Stimulated activated CD4-positive, alpha-beta T cell treated with anti-CD3 and anti-CD28 coated beads, Interleukin-4, amount 100 ng/mL, for 24 hours (primary cell): ENCODE measurements at regions not wholly inside any gene's neighbourhood (a gene's known extent, or its start where the extent isn't known, plus 50 kb on each side); places are given as distances from the start of the nearest gene placed in this dataset.
A peak's percentile ranks its signal among the peaks of the same experiment; 100 is the strongest.

Experiments used
- DNase-seq: peaks from one replicate; pipeline ENCODE4 v3.0.0-alpha.2; 2020

- no peak for DNase-seq
These were observed 52.8 kb upstream of the TMPRSS2 start for GRCh38 chr21:41560661-41561158.

- DNase-seq: peak; percentile 4
These were observed 52.0 kb upstream of the TMPRSS2 start for GRCh38 chr21:41559658-41560631.

GRCh38 chr21:41558842-41559241 lies 50.9 kb upstream of the TMPRSS2 start:
- DNase-seq: no peak

- no peak for DNase-seq
These were observed 49.9 kb upstream of the TMPRSS2 start for GRCh38 chr21:41557884-41558283.
